ENCODE measurements at regions not wholly inside any gene's neighbourhood (a gene's known extent, or its start where the extent isn't known, plus 50 kb on each side); places are given as distances from the start of the nearest gene placed in this dataset.

- DNase-seq (ENCODE audit: low read depth), result no peak
Measured at GRCh38 chr5:4720831-4721230, 419.3 kb upstream of the ADAMTS16 start.

DNA sequence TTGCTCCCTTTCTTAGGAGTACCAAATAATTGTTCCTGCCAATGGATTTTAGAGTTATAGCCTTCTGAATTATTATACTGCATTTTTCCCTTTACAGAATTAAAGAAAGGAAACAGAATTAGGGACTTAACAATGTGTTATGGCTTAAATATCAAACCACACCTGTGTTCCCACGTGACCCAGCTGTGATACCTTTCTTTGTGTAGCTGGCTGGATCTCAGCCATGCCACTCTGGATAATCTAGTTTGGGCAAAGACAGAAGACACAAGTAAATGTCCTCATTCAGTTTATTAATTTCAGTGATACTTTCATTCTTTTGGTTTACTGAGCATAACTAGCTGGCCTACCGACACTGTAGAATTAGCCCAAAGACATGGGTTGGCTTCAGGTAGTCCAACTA is 417.2 kb upstream of the ADAMTS16 start:
- DNase-seq (ENCODE audit: low read depth), result no peak

GRCh38 chr5:4725594-4725993 is 414.5 kb upstream of the ADAMTS16 start:
- no peak for DNase-seq (ENCODE audit: low read depth)

DNA sequence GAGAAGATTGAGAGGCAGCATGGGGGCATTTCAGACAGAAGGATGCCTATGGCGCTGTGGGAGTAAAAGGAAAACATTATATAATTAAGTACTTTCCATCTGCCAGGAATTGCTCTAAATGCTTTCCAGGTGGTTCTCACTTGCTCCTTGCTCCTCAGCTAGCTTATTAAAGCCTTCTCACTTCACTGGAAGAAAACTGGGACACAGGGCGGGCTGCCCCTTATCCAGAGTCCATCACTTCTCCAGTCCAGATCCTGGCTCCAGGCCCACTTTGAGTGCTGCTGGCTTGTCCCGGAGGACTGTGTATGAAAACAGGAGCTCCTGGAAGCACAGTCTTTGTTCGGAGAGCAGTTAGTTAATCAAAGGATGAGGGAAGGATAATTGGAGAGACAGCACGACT is 409.9 kb upstream of the ADAMTS16 start:
- DNase-seq (ENCODE audit: low read depth), result no peak

DNA sequence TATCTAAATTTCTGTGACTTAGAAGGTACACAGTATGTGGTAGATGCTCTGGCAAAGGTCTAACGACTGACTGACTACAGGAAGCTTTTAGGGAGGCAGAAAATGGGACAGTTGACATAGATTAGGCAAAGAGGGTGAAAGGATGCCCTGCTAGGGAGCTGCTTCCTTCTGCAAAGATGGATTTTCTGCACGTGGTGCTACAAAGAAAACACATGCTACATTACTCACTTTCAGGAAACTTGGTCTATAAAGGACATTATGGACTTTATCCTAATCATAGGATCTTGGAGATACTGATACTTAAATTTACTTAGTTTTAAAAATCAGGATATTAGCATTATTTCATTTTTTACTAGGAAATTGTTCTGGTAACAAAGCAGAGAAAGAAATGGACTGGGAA is 405.8 kb upstream of the ADAMTS16 start:
- DNase-seq (ENCODE audit: low read depth), result no peak

- no peak for DNase-seq (ENCODE audit: low read depth)
Measured at GRCh38 chr5:4735261-4735660, 404.9 kb upstream of the ADAMTS16 start.

DNA sequence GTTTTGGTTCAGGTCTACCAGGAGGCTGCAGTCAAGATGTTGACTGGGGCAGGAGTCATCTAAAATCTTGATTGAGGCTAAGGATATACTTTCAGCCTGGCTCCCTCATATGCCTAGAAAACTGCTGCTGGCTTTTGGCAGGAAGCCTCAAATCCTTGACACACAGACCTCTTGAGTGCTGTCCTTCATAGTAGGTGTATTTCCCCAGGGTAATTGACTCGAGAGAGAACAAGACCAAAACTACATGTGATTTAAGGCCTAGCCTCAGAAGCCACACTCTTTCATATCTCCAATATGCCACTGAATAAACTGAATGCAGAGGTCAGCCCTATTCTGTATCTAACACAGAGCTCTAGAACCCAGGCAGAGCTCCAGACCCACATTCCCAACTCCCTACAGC is 402.3 kb upstream of the ADAMTS16 start:
- DNase-seq (ENCODE audit: low read depth), result no peak

DNA sequence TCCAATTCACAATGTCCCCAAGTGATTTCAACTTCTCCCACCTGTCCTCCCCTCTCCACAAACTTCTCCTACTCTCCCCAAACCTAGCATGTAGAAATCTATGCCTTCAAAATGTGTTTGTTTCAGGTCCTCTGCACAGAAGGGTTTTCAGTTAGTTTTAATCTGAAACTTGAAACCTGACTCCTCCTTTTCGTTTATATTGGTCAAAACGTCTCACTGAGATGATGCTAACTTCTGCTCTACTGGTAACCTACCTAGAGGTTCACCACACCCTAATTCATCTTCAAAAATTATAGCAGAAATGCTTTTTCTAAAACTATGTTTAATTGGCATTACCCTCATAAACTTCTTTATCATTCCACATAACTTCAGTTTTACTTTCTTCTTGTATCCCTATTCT is 401.8 kb upstream of the ADAMTS16 start:
- DNase-seq (ENCODE audit: low read depth), result no peak

DNA sequence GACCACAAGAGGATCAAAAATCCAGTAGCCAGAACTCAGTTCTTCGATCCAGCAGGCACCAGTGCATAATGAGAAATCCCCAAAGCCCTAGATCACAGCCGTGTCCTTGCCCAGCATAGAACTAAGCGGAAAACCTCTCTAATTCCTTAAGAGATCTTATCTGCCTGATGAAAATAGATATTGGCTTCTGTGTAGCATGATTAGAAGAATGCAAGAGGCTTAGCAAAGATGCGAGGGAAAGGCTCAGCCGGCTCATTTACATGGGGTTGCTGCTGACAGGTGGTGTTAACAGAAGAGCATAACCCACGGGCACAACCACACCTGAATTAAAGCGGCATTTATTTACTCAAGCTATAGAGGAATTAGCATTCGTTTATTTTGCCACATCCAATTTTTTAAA is 400.0 kb upstream of the ADAMTS16 start:
- no peak for DNase-seq (ENCODE audit: low read depth)

DNA sequence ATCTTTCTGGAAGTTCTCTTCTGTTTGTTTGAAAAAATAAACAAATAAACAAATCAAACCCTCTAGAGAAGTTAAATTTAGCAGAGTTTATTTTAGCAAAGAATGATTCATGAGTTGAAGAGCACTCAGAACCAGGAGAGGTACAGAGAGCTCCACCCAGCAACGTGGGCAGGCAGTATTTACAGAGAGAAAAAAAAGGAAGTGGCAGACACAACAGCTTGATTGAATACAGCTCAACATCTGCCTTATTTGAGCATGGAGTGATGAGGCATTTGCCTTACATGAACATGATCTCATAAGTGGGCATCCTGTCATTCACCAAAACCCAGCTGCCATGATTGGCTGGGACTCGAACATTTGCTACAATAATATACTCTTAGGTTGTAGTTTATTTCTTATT is 381.6 kb upstream of the ADAMTS16 start:
- DNase-seq (ENCODE audit: low read depth), result no peak

- no peak for DNase-seq (ENCODE audit: low read depth)
Measured at GRCh38 chr5:4758996-4759395, 381.1 kb upstream of the ADAMTS16 start.

DNA sequence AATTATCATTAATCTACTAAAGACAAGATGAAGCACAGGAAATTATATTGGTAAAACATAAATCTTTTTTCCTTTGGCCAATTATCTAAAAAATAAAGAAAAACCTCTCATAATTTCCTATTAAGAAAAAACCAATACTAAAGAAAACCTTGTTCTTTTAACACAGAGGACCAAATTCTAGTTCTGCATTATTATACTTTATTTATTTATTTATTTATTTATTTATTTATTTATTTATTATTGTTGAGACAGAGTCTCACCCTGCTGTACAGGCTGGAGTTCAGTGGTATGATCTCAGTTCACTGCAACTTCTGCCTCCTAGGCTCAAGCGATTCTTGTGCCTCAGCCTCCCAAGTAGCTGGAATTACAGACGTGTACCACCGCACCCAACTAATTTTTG is 377.8 kb upstream of the ADAMTS16 start:
- no peak for DNase-seq (ENCODE audit: low read depth)

DNA sequence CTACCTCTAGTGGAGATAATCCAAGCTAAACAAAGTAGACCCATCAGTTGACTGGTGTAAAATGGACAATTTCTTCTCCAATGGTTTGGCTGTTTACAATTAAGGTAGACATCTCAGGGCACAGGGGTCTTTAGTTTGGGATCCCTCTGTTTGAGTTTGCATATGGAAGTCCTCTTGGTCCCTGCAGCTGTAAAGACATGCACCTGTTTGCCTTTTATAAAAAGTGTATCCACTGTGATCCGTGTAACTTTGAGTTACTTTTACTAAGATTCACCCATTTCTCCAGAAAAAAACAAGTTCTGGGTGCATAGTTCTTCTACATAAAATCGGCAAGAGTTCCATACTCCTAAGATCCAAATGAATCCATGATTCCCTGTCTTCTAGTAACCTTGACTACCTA is 374.7 kb upstream of the ADAMTS16 start:
- DNase-seq (ENCODE audit: low read depth), result no peak

DNA sequence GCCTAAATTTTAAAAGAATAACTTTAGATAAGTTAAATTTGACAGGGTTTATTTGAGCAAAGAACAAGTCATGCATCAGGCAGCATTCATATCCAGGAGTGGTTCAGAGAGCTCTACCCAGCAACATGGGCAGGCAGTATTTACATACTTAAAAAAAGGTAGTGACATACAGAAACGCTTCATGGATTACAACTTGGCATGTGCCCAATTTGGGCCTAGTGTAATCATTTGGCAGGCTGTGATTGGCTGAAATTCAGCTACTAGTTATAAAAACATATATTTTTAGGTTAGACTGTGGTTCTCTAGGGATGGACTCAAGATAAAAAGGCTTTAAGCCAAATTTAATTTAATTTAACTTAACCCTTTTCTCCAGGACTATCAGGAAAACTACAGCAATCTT is 374.0 kb upstream of the ADAMTS16 start:
- no peak for DNase-seq (ENCODE audit: low read depth)

- DNase-seq (ENCODE audit: low read depth), result no peak
Measured at GRCh38 chr5:4772591-4772990, 367.5 kb upstream of the ADAMTS16 start.

- DNase-seq (ENCODE audit: low read depth), result no peak
Measured at GRCh38 chr5:4773827-4774317, 366.3 kb upstream of the ADAMTS16 start.

DNA sequence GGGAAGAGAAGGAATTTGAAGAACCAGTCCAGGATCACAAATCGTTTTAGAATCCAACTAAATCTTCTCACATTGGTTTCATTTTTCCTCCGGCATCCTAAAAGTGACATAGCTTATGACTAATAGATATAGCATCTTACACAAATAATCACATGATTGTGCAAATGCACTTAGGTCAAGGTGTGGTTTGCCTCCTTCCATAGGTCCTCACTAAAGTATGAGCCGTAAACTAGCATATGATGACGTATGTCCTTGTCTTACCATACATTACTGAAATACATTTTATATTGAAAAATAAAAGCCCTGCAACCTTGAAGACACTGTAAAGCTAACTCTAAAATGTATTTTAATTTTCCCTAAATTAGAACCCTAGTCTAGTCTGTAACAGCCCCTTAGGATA is 362.7 kb upstream of the ADAMTS16 start:
- DNase-seq (ENCODE audit: low read depth), result no peak

GRCh38 chr5:4780633-4781032 is 359.5 kb upstream of the ADAMTS16 start:
- DNase-seq (ENCODE audit: low read depth), result no peak

GRCh38 chr5:4781299-4781698 is 358.8 kb upstream of the ADAMTS16 start:
- DNase-seq (ENCODE audit: low read depth), result no peak

GRCh38 chr5:4785971-4786370 is 354.2 kb upstream of the ADAMTS16 start:
- DNase-seq (ENCODE audit: low read depth), result no peak

- DNase-seq (ENCODE audit: low read depth), result no peak
Measured at GRCh38 chr5:4797445-4797844, 342.7 kb upstream of the ADAMTS16 start.

- DNase-seq (ENCODE audit: low read depth), result no peak
Measured at GRCh38 chr5:4802044-4802443, 338.1 kb upstream of the ADAMTS16 start.

DNA sequence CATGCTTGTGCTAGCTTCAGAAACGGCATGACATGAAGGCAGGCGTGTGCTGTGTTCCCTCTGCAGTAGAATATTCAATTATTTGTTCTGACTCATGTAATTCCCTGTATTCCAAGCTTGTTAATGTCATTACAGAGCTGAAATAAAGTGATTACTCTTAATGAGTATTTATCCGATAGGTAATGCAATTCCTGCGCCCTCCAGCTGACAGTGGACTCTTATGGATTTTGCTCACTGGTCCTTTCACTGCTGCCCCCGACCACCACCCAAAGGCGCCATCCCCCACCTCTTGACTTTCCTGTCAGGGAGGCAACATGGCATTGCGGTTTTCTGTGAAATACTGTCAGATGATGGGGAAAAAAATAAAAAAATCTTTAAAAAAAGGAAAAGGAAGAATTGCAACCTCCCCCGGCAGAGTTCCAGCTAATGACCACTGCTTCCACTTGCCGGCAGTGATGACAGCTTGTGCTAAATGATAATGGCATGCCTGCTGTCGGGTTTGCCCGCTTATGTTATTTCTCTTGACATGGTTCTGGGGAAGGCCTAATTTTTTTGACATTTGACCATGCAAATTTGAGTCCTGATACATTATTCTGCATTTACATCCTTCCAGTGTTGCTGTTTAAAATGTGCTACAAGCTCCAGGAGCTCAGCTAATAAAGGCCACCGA is 335.3 kb upstream of the ADAMTS16 start:
- DNase-seq (ENCODE audit: low read depth), result no peak

GRCh38 chr5:4815002-4815401 is 325.1 kb upstream of the ADAMTS16 start:
- no peak for DNase-seq (ENCODE audit: low read depth)

GRCh38 chr5:4817767-4818166 is 322.4 kb upstream of the ADAMTS16 start:
- no peak for DNase-seq (ENCODE audit: low read depth)

Measured in EH (cell line).